GM19328 (cell line): ENCODE measurements at regions not wholly inside any gene's neighbourhood (a gene's known extent, or its start where the extent isn't known, plus 50 kb on each side); places are given as distances from the start of the nearest gene placed in this dataset.

Source experiments
- ATAC-seq: cut with Tn5 transposase; IDR thresholded peaks from one replicate; pipeline ENCODE4 v1.9.1; 2021; ENCODE audit warnings: mild to moderate bottlenecking, moderate library complexity; ENCODE audit not compliant: unreplicated experiment

GRCh38 chrX:16440446-16440845 is 209.5 kb upstream of the S100G start:
- no peak for ATAC-seq

- no peak for ATAC-seq
Measured at GRCh38 chrX:16444353-16444752, 205.6 kb upstream of the S100G start.

- peak; percentile 62 for ATAC-seq
Measured at GRCh38 chrX:16445166-16445752, 204.7 kb upstream of the S100G start.

GRCh38 chrX:16451334-16451733 is 198.6 kb upstream of the S100G start:
- no peak for ATAC-seq

GRCh38 chrX:16454926-16455325 is 195.0 kb upstream of the S100G start:
- no peak for ATAC-seq

GRCh38 chrX:16457239-16457638 is 192.7 kb upstream of the S100G start:
- no peak for ATAC-seq

GRCh38 chrX:16458208-16458607 is 191.8 kb upstream of the S100G start:
- no peak for ATAC-seq

GRCh38 chrX:16459008-16459407 is 190.9 kb upstream of the S100G start:
- no peak for ATAC-seq

GRCh38 chrX:16461968-16462367 is 188.0 kb upstream of the S100G start:
- no peak for ATAC-seq

- ATAC-seq, result no peak
Measured at GRCh38 chrX:16462912-16463311, 187.0 kb upstream of the S100G start.

GRCh38 chrX:16464369-16464768 is 185.6 kb upstream of the S100G start:
- no peak for ATAC-seq

- no peak for ATAC-seq
Measured at GRCh38 chrX:16465081-16465876, 184.7 kb upstream of the S100G start.

- ATAC-seq, result no peak
Measured at GRCh38 chrX:16466640-16467432, 183.1 kb upstream of the S100G start.

- ATAC-seq, result no peak
Measured at GRCh38 chrX:16469870-16470269, 180.1 kb upstream of the S100G start.

GRCh38 chrX:16472345-16472744 is 177.6 kb upstream of the S100G start:
- no peak for ATAC-seq

GRCh38 chrX:16474511-16474910 is 175.4 kb upstream of the S100G start:
- ATAC-seq, result no peak

- ATAC-seq, result no peak
Measured at GRCh38 chrX:16476009-16476408, 173.9 kb upstream of the S100G start.

GRCh38 chrX:16476692-16477091 is 173.3 kb upstream of the S100G start:
- ATAC-seq, result no peak

GRCh38 chrX:16479206-16479869 is 170.6 kb upstream of the S100G start:
- ATAC-seq, result no peak

- no peak for ATAC-seq
Measured at GRCh38 chrX:16480049-16480448, 169.9 kb upstream of the S100G start.

- ATAC-seq, result no peak
Measured at GRCh38 chrX:16484338-16484737, 165.6 kb upstream of the S100G start.
